ENCODE measurements at regions not wholly inside any gene's neighbourhood (a gene's known extent, or its start where the extent isn't known, plus 50 kb on each side); places are given as distances from the start of the nearest gene placed in this dataset.

GRCh38 chr5:107776922-107777740 lies 106.4 kb upstream of the EFNA5 start:
- Histone ChIP-seq H3K9me3 (ENCODE audit: control insufficient read depth in 4 of 4, insufficient read depth in 3 of 4, low read length in 3 of 4) (peaks cover 0 to 6% (median 3%) of the 10 kb centered on the region in 4 donors), H3K36me3 (ENCODE audit: control insufficient read depth in 4 of 4, insufficient read depth in 4 of 4, low read length in 4 of 4) (no peaks in the 10 kb centered on the region), H3K4me1 (ENCODE audit: control insufficient read depth in 5 of 5, insufficient read depth in 5 of 5, low read length in 5 of 5) (peaks cover 0 to 27% (median 0%) of the 10 kb centered on the region in 5 donors), H3K27me3 (ENCODE audit: control insufficient read depth in 3 of 3, insufficient read depth in 3 of 3, low read length in 2 of 3) (no peaks in the 10 kb centered on the region), H3K9ac (ENCODE audit: insufficient read depth in 1 of 2, low read length in 2 of 2) (no peak overlapping the region), H3K4me3 (no peak overlapping the region), H3K27ac (ENCODE audit: low read depth in 1 of 2, low read length in 1 of 2) (no peak overlapping the region)
- WGBS, 2 donors: 79 to 87% methylated on average over 6 of the region's 6 CpGs
- TF ChIP-seq CTCF (IDR thresholded peaks at IDR 0.05; ENCODE audit: control extremely low read depth, extremely low read depth): no peak
- DNase-seq: no peak
- ATAC-seq (ENCODE audit: insufficient read depth, low FRiP score): no peak

GRCh38 chr5:107776506-107776905 lies 105.8 kb upstream of the EFNA5 start:
- H3K27ac ChIP-seq (ENCODE audit: low read depth in 1 of 2, low read length in 1 of 2): no peak overlapping the region
- H3K27me3 ChIP-seq (ENCODE audit: control insufficient read depth in 3 of 3, insufficient read depth in 3 of 3, low read length in 2 of 3): no peaks in the 10 kb centered on the region
- H3K9me3 ChIP-seq (ENCODE audit: control insufficient read depth in 4 of 4, insufficient read depth in 3 of 4, low read length in 3 of 4): peaks cover 0 to 5% (median 2%) of the 10 kb centered on the region in 4 donors
- DNase-seq (no peak), ATAC-seq (ENCODE audit: insufficient read depth, low FRiP score) (no peak)
- WGBS, 2 donors: 67 to 69% methylated on average over 3 of the region's 3 CpGs
- no peak overlapping the region for H3K4me3 ChIP-seq
- H3K36me3 ChIP-seq (ENCODE audit: control insufficient read depth in 4 of 4, insufficient read depth in 4 of 4, low read length in 4 of 4): no peaks in the 10 kb centered on the region
- H3K9ac ChIP-seq (ENCODE audit: insufficient read depth in 1 of 2, low read length in 2 of 2): no peak overlapping the region
- H3K4me1 ChIP-seq (ENCODE audit: control insufficient read depth in 5 of 5, insufficient read depth in 5 of 5, low read length in 5 of 5): peaks cover 0 to 30% (median 0%) of the 10 kb centered on the region in 5 donors
- TF ChIP-seq CTCF (IDR thresholded peaks at IDR 0.05; ENCODE audit: control extremely low read depth, extremely low read depth): no peak

GRCh38 chr5:107774316-107774715 lies 103.6 kb upstream of the EFNA5 start:
- ATAC-seq (ENCODE audit: insufficient read depth, low FRiP score) (no peak), DNase-seq (no peak)
- Histone ChIP-seq H3K36me3 (ENCODE audit: control insufficient read depth in 4 of 4, insufficient read depth in 4 of 4, low read length in 4 of 4) (no peaks in the 10 kb centered on the region), H3K9ac (ENCODE audit: insufficient read depth in 1 of 2, low read length in 2 of 2) (no peak overlapping the region), H3K9me3 (ENCODE audit: control insufficient read depth in 4 of 4, insufficient read depth in 3 of 4, low read length in 3 of 4) (no peaks in the 10 kb centered on the region), H3K4me1 (ENCODE audit: control insufficient read depth in 5 of 5, insufficient read depth in 5 of 5, low read length in 5 of 5) (peaks cover 0 to 42% (median 0%) of the 10 kb centered on the region in 5 donors), H3K4me3 (no peak overlapping the region), H3K27me3 (ENCODE audit: control insufficient read depth in 3 of 3, insufficient read depth in 3 of 3, low read length in 2 of 3) (no peaks in the 10 kb centered on the region), H3K27ac (ENCODE audit: low read depth in 1 of 2, low read length in 1 of 2) (no peak overlapping the region)
- WGBS, 2 donors: 62 to 85% methylated on average over 2 of the region's 2 CpGs
- no peak for TF ChIP-seq CTCF (IDR thresholded peaks at IDR 0.05; ENCODE audit: control extremely low read depth, extremely low read depth)

Measured in lung (tissue), 11 donors.